GM12864 (cell line): ENCODE measurements at regions not wholly inside any gene's neighbourhood (a gene's known extent, or its start where the extent isn't known, plus 50 kb on each side); places are given as distances from the start of the nearest gene placed in this dataset.

Source experiments
- DNase-seq: peaks from one replicate; pipeline ENCODE4 v3.0.0-alpha.2; 2011; ENCODE audit warnings: low read depth
- H3K4me3 ChIP-seq: 2 replicates; pipeline ENCODE4 v1.5.1; 2011; ENCODE audit warnings: mild to moderate bottlenecking, low read depth, low read length, control low read depth
- TF ChIP-seq, protein P1 (sequence below): IDR thresholded peaks from 2 replicates; pipeline ENCODE4 v1.5.1; 2011; ENCODE audit warnings: low read depth, mild to moderate bottlenecking, moderate library complexity, low read length, control low read depth, inconsistent platforms; ENCODE audit errors: missing control alignments

DNA sequence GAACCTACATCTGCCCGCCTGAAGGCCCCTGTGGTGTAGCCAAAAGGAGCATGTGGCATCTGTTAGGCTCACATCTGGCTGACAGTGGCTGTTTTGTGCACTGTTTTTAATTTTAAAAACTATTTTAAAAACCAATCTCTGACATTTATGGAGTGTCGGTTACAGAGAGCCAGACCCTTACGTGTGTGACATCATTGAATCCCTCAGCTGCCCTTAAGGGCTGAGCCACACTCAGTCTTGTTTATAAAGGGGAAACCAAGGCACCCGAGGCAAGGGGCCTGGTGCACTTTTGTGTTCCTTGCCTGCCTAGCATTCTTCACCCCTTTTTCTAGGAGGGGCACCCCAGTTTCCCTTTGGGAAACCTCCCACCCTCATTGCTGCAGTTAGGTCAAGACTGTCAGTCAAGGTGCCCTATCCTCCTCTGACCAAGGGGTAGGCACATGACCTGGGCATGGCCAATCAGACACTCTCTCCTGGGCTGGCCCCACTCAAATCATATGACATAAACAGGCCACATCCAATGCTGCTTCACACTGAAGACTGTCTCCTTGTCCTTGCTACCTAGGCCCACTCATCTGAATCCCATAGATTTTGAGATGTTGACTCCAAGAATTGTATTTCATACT lies 105.3 kb downstream of the LSM3 start:
- H3K4me3 ChIP-seq, result no peak overlapping the region
- DNase-seq, result no peak
- TF ChIP-seq, protein P1, sequence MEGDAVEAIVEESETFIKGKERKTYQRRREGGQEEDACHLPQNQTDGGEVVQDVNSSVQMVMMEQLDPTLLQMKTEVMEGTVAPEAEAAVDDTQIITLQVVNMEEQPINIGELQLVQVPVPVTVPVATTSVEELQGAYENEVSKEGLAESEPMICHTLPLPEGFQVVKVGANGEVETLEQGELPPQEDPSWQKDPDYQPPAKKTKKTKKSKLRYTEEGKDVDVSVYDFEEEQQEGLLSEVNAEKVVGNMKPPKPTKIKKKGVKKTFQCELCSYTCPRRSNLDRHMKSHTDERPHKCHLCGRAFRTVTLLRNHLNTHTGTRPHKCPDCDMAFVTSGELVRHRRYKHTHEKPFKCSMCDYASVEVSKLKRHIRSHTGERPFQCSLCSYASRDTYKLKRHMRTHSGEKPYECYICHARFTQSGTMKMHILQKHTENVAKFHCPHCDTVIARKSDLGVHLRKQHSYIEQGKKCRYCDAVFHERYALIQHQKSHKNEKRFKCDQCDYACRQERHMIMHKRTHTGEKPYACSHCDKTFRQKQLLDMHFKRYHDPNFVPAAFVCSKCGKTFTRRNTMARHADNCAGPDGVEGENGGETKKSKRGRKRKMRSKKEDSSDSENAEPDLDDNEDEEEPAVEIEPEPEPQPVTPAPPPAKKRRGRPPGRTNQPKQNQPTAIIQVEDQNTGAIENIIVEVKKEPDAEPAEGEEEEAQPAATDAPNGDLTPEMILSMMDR, result no peak

GRCh38 chr3:14284694-14285547 lies 106.3 kb downstream of the LSM3 start:
- TF ChIP-seq, protein P1, result no peak
- H3K4me3 ChIP-seq, result no peak overlapping the region
- no peak for DNase-seq

GRCh38 chr3:14285548-14285925 lies 106.9 kb downstream of the LSM3 start:
- H3K4me3 ChIP-seq, result no peak overlapping the region
- TF ChIP-seq, protein P1, result no peak
- no peak for DNase-seq

DNA sequence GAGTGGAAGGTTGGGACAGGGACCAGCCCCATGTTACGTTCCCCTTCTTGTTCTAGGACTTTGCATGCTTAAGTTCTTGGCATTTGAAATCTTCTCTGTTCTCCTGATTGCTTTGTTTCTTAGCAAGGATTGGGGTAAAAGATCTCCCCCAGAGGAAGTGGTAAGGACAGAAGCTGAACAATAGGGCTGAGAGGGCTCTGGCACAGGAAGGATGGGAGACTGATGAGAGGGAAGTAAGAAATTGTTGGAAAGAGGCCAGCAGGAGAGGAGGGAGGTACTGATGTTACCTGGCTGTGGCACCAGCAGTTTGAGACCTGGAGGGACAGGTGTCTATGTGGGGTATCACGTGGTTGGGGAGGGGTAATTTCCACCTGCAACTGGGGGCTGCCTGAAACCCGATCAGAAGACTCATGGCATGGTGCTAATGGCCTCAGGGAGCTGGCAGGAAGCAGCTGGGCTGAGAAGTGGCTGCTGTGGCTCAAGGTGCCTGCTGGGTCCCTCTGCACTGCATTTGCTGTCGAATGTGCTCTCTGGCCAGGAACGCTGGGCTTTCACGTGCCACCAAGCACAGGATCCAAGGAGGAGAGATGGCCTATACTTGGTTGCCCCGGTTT lies 108.4 kb downstream of the LSM3 start:
- TF ChIP-seq, protein P1, result no peak
- DNase-seq, result no peak

GRCh38 chr3:14288177-14288788 lies 109.7 kb downstream of the LSM3 start:
- no peak overlapping the region for H3K4me3 ChIP-seq
- DNase-seq, result no peak
- TF ChIP-seq, protein P1, result no peak

More for the DNA sequence above, 108.4 kb downstream of the LSM3 start:
- no peak overlapping the region for H3K4me3 ChIP-seq

DNA sequence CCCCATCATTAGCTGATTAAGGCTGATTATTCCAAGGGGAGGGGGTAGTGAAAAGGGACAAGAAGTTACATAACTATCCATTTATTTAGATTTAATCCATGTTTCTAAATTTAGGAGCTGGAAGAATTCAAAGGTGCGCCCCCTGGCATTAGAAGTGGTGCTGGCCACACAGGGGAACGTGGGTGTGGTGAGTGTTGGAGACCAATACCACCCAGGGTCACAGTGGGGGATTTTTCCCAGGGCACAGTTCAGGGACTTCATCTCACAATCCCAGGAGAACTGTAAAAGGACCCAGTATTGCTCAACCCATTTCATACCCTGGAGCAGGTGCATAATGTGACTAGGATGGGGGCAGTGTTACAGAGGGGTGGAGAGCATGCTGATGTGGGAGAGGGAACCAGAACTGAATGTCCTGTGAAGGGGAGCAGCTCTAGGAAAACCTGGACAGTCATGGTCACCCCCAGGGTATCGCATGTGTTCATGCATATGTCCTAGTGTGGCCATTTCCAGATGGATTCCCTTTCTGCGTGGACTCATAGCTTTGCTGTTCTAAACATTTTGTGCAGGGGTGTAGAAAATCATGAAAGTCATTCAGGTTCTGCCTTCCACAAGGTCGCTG lies 110.3 kb downstream of the LSM3 start:
- TF ChIP-seq, protein P1, result no peak
- no peak for DNase-seq
- no peak overlapping the region for H3K4me3 ChIP-seq
